ENCODE measurements at regions not wholly inside any gene's neighbourhood (a gene's known extent, or its start where the extent isn't known, plus 50 kb on each side); places are given as distances from the start of the nearest gene placed in this dataset.

- DNase-seq, result no peak
Measured at GRCh38 chr12:98295681-98296080, 219.7 kb upstream of the TMPO start.

- DNase-seq, result no peak
Measured at GRCh38 chr12:98296462-98297079, 218.8 kb upstream of the TMPO start.

GRCh38 chr12:98297538-98297937 lies 217.9 kb upstream of the TMPO start:
- DNase-seq, result no peak

GRCh38 chr12:98308141-98308540 lies 207.2 kb upstream of the TMPO start:
- DNase-seq, result no peak

GRCh38 chr12:98317939-98318899 lies 197.2 kb upstream of the TMPO start:
- no peak for DNase-seq

GRCh38 chr12:98319716-98320425 lies 195.5 kb upstream of the TMPO start:
- peak in 1 of 2 experiments; percentile 56 for DNase-seq

GRCh38 chr12:98325003-98325402 lies 190.4 kb upstream of the TMPO start:
- no peak for DNase-seq

GRCh38 chr12:98328467-98328866 lies 186.9 kb upstream of the TMPO start:
- DNase-seq, result no peak

DNA sequence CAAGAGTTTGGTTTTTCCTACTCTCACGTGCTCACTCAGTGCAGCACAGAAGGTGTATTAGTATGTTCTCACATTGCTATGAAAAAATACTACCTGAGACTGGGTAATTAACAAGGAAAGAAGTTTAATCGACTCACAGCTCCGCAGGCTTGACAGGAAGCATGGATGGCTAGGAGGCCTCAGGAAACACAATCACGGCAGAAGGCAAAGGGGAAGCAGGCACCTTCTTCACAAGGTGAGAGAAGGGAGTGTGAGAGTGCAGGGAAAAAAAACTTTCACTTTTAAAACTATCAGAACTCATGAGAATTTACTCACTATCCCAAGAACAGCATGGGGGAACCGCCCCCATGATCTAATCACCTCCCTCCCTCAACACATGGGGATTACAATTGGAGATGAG lies 185.8 kb upstream of the TMPO start:
- DNase-seq, result no peak

- peak in 1 of 2 experiments; percentile 36 for DNase-seq
Measured at GRCh38 chr12:98332642-98333041, 182.7 kb upstream of the TMPO start.

- no peak for DNase-seq
Measured at GRCh38 chr12:98334768-98335167, 180.6 kb upstream of the TMPO start.

DNA sequence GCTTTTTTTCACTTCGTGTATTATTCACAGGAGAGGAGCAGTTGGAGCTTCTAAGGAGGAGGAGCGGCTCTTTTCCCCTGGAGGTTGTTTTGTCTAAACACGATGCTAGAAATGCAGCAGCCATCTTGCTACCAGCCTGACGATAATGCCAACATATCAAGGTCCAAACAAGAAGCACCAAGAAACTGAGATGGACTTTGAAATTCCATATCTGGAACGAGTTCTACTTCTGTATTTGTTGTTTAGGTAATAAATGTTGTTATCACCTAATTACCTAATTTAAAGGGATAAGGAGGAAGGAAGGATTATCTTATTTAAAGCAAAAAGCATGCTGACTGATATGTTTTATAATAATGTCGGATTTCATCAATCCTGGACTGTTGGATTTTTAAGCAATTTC lies 174.4 kb upstream of the TMPO start:
- no peak for DNase-seq

GRCh38 chr12:98341732-98342131 lies 173.7 kb upstream of the TMPO start:
- no peak for DNase-seq

DNA sequence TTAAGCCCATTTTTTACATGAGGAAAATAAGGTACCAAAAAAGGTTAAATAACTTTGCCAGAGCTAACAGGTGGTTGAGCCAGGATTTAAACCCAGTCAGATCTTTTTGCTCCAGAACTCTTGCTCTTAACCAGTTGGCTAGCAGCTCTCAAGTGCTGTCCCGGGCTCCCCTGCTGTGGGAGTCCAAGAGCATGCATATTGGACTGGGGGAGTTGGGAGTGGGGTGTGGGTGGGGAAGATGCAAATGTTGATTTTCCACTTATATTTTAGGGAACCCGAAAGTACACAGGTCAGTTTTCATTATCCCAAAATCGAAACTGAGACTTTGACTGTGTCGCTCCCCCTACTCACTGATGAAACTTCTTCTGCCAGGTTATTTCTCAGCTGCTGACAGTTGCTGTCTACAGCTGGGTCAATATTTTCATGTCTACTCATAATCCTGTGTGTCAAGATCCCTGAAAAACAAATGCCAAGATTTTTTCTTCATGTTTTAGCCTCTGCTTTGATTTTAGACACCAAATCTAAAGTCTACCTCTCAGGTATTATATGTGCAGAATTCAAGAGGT lies 172.3 kb upstream of the TMPO start:
- no peak for DNase-seq

- no peak for DNase-seq
Measured at GRCh38 chr12:98344046-98344930, 171.1 kb upstream of the TMPO start.

DNA sequence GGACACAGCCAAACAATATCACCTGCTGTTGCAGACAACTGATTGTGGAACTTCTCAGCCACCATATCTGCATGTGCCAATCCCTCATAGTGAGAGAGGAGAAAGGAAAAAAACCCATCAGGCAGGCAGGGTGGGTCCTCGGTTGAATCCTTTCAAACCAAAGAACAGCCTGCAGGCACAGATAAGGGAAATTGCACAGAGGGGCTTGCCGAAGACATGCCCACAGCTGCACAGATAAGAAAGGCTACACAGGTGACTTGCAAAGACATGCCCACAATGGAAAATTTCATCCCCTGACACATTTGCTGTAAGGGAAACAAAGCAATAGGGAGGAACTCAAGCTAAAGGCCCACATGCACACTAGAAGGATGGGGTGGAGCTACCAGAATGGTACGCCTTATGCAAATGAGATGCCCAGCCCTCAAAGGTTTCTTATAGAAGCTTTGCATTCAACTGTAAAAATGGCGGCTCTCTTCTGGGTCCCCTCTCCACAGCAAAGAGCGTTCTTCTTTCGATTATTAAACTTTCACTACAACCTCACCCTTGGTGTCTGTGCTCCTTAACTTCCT lies 170.0 kb upstream of the TMPO start:
- DNase-seq, result no peak

DNA sequence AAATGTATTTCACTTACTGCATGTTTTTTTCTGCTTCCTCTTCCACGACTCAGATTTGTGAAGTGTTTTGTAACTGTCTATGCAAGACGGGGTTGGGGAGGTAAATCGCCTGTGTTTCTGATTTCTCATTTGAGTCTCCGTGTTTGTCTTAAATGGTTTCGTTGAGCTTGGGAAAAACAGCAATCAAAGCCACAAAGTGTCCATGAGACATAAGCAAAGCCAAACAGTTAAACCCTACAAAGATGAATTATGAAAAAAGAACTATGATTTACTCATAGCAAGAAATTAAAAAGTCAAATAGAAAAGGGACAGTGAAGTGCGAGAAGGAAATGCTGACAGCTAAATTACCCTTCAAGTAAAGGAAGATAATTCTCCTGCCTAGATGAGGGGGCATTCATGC lies 164.3 kb upstream of the TMPO start:
- no peak for DNase-seq

DNA sequence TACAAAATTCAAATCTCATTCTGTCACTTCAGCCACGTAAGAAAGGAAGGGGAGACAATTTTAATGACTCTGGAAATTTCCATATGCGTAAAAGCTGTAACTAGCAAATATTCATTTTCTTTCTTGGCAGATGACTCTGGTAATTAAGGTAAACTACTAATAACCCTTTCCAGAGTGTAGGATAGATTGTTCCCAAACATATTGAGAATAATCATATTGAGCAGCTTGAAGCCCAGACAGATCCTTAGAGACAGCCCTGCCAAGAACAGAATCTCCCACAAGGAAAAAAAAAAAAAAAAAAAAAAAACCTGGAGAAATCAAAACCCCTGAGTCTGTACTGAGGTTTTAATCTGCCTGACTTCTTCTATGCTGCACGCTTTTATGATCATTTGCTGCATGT lies 163.6 kb upstream of the TMPO start:
- DNase-seq, result peak in 1 of 2 experiments; percentile 29

DNA sequence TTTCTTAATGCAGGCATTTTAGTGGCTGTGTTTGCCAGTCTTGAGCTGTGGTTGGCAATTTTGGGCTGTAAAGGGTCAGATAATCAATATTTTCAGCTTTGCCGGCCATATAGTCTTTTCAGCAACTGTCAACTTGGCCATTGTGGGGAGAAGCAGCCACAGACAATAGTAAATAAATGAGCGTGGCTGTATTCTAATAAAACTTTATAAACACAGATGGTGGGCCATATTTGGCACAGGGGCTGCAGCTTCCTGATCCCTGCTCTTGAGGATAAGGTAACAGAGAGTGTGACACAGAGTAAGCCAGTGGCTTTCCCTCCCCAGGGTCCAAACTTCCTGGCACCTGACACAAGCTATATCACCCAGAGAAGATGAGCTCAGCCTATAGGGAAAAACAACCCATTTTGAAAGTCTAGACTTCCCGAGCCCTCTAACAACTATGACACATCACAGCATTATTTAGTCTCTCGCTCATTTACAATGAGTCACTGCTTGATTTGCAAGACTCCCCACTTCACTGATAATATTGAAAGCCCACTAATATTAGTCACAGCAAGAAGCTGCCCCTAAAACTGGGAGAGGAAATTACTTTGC lies 163.1 kb upstream of the TMPO start:
- peak in 1 of 2 experiments; percentile 41 for DNase-seq

- DNase-seq, result no peak
Measured at GRCh38 chr12:98352835-98353234, 162.6 kb upstream of the TMPO start.

- no peak for DNase-seq
Measured at GRCh38 chr12:98354520-98355035, 160.8 kb upstream of the TMPO start.
